Chondrocyte (in vitro differentiated cells): ENCODE measurements at regions not wholly inside any gene's neighbourhood (a gene's known extent, or its start where the extent isn't known, plus 50 kb on each side); places are given as distances from the start of the nearest gene placed in this dataset.
"Not testable (repeated sequence)": the region's sequence is repeated elsewhere in the genome, so short reads cannot be mapped to it uniquely, and the experiment has no call there.

ENCODE experiments used
- DNase-seq: peaks from one replicate; pipeline ENCODE4 v3.0.0; 2021; ENCODE audit warnings: mixed read lengths, low spot score
- H3K27ac Mint-ChIP-seq: one replicate; pipeline ENCODE4 v1.8.0; 2021; ENCODE audit warnings: mild to moderate bottlenecking, moderate library complexity, mixed read lengths; ENCODE audit not compliant: unreplicated experiment
- H3K27me3 Mint-ChIP-seq: 2 replicates; pipeline ENCODE4 v1.8.0; 2021; ENCODE audit warnings: low read depth, mixed read lengths
- H3K36me3 Mint-ChIP-seq: 2 replicates; pipeline ENCODE4 v1.8.0; 2021; ENCODE audit warnings: low read depth, mixed read lengths
- H3K4me1 Mint-ChIP-seq: 2 replicates; pipeline ENCODE4 v1.8.0; 2021; ENCODE audit warnings: low read depth, mild to moderate bottlenecking, mixed read lengths
- H3K4me3 Mint-ChIP-seq: one replicate; pipeline ENCODE4 v1.8.0; 2021; ENCODE audit warnings: mild to moderate bottlenecking, moderate library complexity, mixed read lengths; ENCODE audit not compliant: unreplicated experiment
- H3K9me3 Mint-ChIP-seq: 2 replicates; pipeline ENCODE4 v1.8.0; 2021; ENCODE audit warnings: low read depth, mixed read lengths
- TF ChIP-seq, protein P1 (sequence below): fragments of 200-600 bp; sonication (generic); IDR thresholded peaks from 2 replicates; pipeline ENCODE4 v1.5.0; 2021; ENCODE audit warnings: antibody characterized with exemption, mild to moderate bottlenecking, moderate library complexity

DNA sequence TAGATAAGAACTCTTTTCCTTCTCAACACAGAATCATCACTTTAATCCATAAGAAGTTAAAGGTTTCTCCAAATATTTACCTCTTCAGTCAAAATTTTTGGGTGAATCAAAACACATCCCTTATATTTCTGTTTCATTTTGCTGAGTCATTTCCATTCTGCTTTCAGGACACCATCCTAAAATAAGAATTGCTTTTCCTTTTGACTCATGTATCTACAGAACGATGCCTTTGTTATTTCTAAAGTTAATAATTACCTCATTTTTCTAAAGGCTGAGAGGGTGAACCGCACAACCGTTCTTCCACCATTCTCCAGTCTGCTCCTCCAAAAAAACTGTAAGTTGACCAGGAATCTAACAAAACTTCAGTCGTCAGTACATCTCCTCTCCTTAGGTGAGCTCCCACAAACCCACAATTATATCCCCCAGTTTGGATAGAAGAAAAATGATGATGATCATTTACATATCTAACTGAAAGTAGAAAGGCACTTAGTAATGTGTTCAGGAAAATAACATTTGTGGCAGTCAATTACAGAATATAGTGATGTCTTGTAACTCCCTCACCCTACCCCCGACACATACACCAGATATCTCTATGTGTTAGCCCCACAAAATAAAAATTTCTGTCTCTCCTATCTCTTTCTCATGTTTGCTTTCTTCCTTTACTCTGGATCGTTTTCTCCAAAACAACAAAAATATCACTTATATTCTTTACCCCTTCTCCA lies 162.5 kb downstream of the RAD51AP2 start:
- no peaks in the 10 kb centered on the region for H3K36me3 Mint-ChIP-seq
- TF ChIP-seq, protein P1, sequence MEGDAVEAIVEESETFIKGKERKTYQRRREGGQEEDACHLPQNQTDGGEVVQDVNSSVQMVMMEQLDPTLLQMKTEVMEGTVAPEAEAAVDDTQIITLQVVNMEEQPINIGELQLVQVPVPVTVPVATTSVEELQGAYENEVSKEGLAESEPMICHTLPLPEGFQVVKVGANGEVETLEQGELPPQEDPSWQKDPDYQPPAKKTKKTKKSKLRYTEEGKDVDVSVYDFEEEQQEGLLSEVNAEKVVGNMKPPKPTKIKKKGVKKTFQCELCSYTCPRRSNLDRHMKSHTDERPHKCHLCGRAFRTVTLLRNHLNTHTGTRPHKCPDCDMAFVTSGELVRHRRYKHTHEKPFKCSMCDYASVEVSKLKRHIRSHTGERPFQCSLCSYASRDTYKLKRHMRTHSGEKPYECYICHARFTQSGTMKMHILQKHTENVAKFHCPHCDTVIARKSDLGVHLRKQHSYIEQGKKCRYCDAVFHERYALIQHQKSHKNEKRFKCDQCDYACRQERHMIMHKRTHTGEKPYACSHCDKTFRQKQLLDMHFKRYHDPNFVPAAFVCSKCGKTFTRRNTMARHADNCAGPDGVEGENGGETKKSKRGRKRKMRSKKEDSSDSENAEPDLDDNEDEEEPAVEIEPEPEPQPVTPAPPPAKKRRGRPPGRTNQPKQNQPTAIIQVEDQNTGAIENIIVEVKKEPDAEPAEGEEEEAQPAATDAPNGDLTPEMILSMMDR: no peak
- no peak overlapping the region for H3K4me3 Mint-ChIP-seq
- peaks cover 5% of the 10 kb centered on the region for H3K27me3 Mint-ChIP-seq
- no peak overlapping the region for H3K27ac Mint-ChIP-seq
- peaks cover 11% of the 10 kb centered on the region for H3K9me3 Mint-ChIP-seq
- no peaks in the 10 kb centered on the region for H3K4me1 Mint-ChIP-seq
- no peak for DNase-seq

- no peak overlapping the region for H3K27ac Mint-ChIP-seq
- H3K4me3 Mint-ChIP-seq: no peak overlapping the region
- DNase-seq: no peak
- TF ChIP-seq, protein P1: no peak
- no peaks in the 10 kb centered on the region for H3K4me1 Mint-ChIP-seq
- H3K27me3 Mint-ChIP-seq: no peaks in the 10 kb centered on the region
- H3K36me3 Mint-ChIP-seq: no peaks in the 10 kb centered on the region
- peaks cover 4% of the 10 kb centered on the region for H3K9me3 Mint-ChIP-seq
Measured at GRCh38 chr2:17353263-17353662, 165.0 kb downstream of the RAD51AP2 start.

GRCh38 chr2:17342692-17343091 lies 175.5 kb downstream of the RAD51AP2 start:
- not testable (repeated sequence) for H3K27ac Mint-ChIP-seq, H3K27me3 Mint-ChIP-seq, H3K9me3 Mint-ChIP-seq, H3K4me3 Mint-ChIP-seq, DNase-seq, H3K4me1 Mint-ChIP-seq, H3K36me3 Mint-ChIP-seq

DNA sequence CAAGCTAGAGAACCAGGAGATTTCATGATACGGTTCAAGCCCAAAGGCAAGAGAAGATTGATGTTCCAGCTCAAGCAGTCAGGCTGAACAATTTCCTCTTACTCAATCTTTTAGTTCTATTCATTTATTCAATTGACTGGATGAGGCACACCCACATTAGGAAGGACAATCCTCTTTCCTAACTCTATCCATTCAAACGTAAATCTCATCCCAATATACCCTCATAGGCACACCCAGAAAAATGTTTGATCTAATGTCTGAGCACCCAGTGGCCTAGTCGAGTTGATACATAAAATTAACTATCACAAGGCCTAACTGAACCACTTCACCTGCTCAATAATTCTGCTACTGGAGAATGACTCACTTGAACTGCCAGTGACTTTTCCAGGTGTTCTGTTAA lies 180.7 kb downstream of the RAD51AP2 start:
- H3K27ac Mint-ChIP-seq: no peak overlapping the region
- no peaks in the 10 kb centered on the region for H3K4me1 Mint-ChIP-seq
- TF ChIP-seq, protein P1: no peak
- H3K4me3 Mint-ChIP-seq: no peak overlapping the region
- H3K27me3 Mint-ChIP-seq: peaks cover 5% of the 10 kb centered on the region
- H3K36me3 Mint-ChIP-seq: no peaks in the 10 kb centered on the region
- no peak for DNase-seq
- peaks cover 11% of the 10 kb centered on the region for H3K9me3 Mint-ChIP-seq

DNA sequence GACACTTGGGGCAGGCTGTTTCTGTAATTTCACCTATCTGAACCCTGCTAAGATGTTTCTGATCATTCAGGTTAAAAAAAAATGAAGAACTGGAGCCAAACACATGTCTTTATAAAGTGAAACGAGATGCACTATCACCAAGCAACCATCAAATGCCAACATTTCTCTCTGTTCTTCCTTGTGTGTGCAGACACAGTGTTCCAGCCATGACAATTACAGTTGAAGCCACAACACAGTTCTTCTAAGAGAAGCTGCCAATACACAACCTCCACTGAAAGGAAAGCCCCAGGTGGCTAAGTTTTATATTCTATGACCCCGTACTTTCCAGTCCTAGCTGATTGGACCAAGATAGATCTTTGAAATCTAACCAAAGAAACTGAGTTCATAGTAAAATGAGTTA lies 181.8 kb downstream of the RAD51AP2 start:
- TF ChIP-seq, protein P1: no peak
- Mint-ChIP-seq H3K27me3 (peaks cover 2% of the 10 kb centered on the region), H3K9me3 (peaks cover 11% of the 10 kb centered on the region), H3K27ac (no peak overlapping the region), H3K4me3 (no peak overlapping the region), H3K4me1 (no peaks in the 10 kb centered on the region), H3K36me3 (no peaks in the 10 kb centered on the region)
- DNase-seq: no peak

DNA sequence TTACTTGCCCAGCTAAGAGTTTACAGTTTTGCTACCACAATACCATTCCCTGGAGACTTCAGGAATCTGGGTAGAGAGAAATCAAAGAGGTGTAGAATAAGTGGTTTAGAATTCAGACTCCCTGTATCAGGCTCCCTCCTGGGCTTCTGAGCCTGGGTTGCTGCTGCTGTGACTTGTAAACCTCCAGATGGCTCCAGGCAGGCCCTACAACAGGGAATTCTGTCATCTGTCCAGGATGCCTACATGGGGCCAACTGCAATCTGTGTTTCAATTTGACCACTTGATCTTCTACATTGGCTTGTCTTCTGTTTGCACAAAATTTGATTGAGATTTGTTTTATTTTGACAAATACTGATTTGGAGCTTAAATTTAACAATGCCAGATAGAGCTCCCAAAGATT lies 183.9 kb downstream of the RAD51AP2 start:
- Mint-ChIP-seq H3K36me3 (no peaks in the 10 kb centered on the region), H3K4me3 (no peak overlapping the region), H3K9me3 (peaks cover 11% of the 10 kb centered on the region), H3K4me1 (no peaks in the 10 kb centered on the region), H3K27ac (no peak overlapping the region), H3K27me3 (peaks cover 3% of the 10 kb centered on the region)
- DNase-seq: no peak
- TF ChIP-seq, protein P1: no peak
